Heart right ventricle (tissue), 16 donors: ENCODE measurements at regions not wholly inside any gene's neighbourhood (a gene's known extent, or its start where the extent isn't known, plus 50 kb on each side); places are given as distances from the start of the nearest gene placed in this dataset.
"Not testable (repeated sequence)": the region's sequence is repeated elsewhere in the genome, so short reads cannot be mapped to it uniquely, and the experiment has no call there.

Experiments
- ATAC-seq, 8 donors: fragments of 200-7000 bp; cut with Tn5 transposase; one replicate each; pipeline ENCODE4 v1.9.1; 2020; ENCODE audit warnings: mild to moderate bottlenecking in 8 of 8, moderate library complexity in 8 of 8, moderate number of reproducible peaks in 1 of 8
- DNase-seq, 2 donors: peaks; one replicate each; pipeline ENCODE4 v3.0.0-alpha.2; 2020
- H3K27ac ChIP-seq, 10 donors: fragments of 200-600 bp; sonication (generic) in 2 of 10; one replicate each; pipeline versions ENCODE4 v1.5.0 to v1.8.0; 2020 to 2022; ENCODE audit warnings: mild to moderate bottlenecking in 3 of 10
- H3K27me3 ChIP-seq, 7 donors: fragments of 200-600 bp; one replicate each; pipeline ENCODE4 v1.8.0; 2021 to 2022; ENCODE audit warnings: mild to moderate bottlenecking in 2 of 7
- H3K36me3 ChIP-seq, 9 donors: fragments of 200-600 bp; sonication (generic) in 1 of 9; one replicate each; pipeline versions ENCODE4 v1.5.0 to v1.8.0; 2020 to 2022; ENCODE audit warnings: mild to moderate bottlenecking in 2 of 9
- H3K4me1 ChIP-seq, 9 donors: fragments of 200-600 bp; sonication (generic) in 1 of 9; one replicate each; pipeline versions ENCODE4 v1.5.0 to v1.8.0; 2020 to 2022; ENCODE audit warnings: mild to moderate bottlenecking in 4 of 9
- H3K4me3 ChIP-seq, 10 donors: fragments of 200-600 bp; sonication (generic) in 2 of 10; one replicate each; pipeline versions ENCODE4 v1.5.0 to v1.8.0; 2020 to 2022; ENCODE audit warnings: mild to moderate bottlenecking in 7 of 10, moderate library complexity in 2 of 10
- H3K9me3 ChIP-seq, 11 donors: fragments of 200-600 bp in 10 of 11; sonication (generic) in 2 of 11; one replicate each; pipeline versions ENCODE4 v1.5.0 to v1.8.0; 2013 to 2022; ENCODE audit warnings: mild to moderate bottlenecking in 2 of 11, control low read depth in 1 of 11, moderate library complexity in 1 of 11
- CTCF ChIP-seq, 9 donors: fragments of 200-600 bp; sonication (generic) in 2 of 9; IDR thresholded peaks; one replicate each; pipeline versions ENCODE4 v1.5.0 to v1.8.0; 2021 to 2022; ENCODE audit warnings: antibody characterized with exemption in 9 of 9, mild to moderate bottlenecking in 5 of 9, moderate library complexity in 1 of 9
- WGBS, 2 donors: extraction: QIAGEN DNeasy Blood & Tissue Kit; methylation state at CpG; one replicate each; pipeline ENCODE4 v1.1.7; 2013; ENCODE audit warnings: inconsistent platforms in 1 of 2; 5-methylcytosine and 5-hydroxymethylcytosine counted together
- intact Hi-C, 10 donors: fragments of 100-400 bp; cut with DNase I; formaldehyde crosslinking; loops; one replicate each; pipeline versions ENCODE4 v1.11.1 to v1.14.2; 2022
- donor health status: Arrhythmogenic right ventricular cardiomyopathy.
- donor health status: ischemic (EF 13 %, LVEDD 7.1; RV severe dilation, severe dysfunction).
- donor health status: healthy with polysubstance abuse.
- donor health status: DM: no; HTN: yes; CAD: no.
- donor health status: DM: no; HTN: no; CAD: no.
- donor health status: ischemic (EF 25% LVEDD 6.9; RV normal size, moderate dysfunction).
- donor health status: ischemic (EF 25% LVEDD 5.7; RV mildly dilated, moderate dysfunction).
- donor health status: healthy.
- donor health status: DM: yes; HTN: yes; CAD: no.
- donor health status: Ischemic cardiomyopathy.
- donor health status: ischemic (EF 35%, LVEDD 5.7; RV mildly dilated, moderate dysfunction).
- donor health status: nonischemic (EF 11% LVEDD 7.7; RV severe dilation, severe dysfunction).
- donor health status: DM: yes; HTN: yes; CAD: no.
- donor health status: PGD.
- donor health status: ischemic (EF 29% LVEDD 5.4; RV normal size, mild dysfunction).
- donor health status: nonischemic (EF 23%, LVEDD 6.1; RV moderate dilation, normal function).

- whole genome bisulfite sequencing, 2 donors: 82 to 90% methylated on average over 6 of the region's 6 CpGs
Observed at GRCh38 chr2:105990624-105991023, 203.5 kb downstream of the UXS1 start.

GRCh38 chr2:105989803-105990202 lies 204.3 kb downstream of the UXS1 start:
- WGBS, 2 donors: 61 to 68% methylated on average over 2 of the region's 2 CpGs
- H3K4me3 ChIP-seq, ATAC-seq, H3K36me3 ChIP-seq, H3K27me3 ChIP-seq, DNase-seq, H3K4me1 ChIP-seq, H3K27ac ChIP-seq, intact Hi-C loops: not testable (repeated sequence)
- H3K9me3 ChIP-seq: peaks cover 0 to 59% (median 14%) of the 10 kb centered on the region in 11 donors

More at GRCh38 chr2:105990624-105991023, 203.5 kb downstream of the UXS1 start:
- intact Hi-C loops: no loop called here
- no peaks in the 10 kb centered on the region for H3K36me3 ChIP-seq
- no peaks in the 10 kb centered on the region for H3K4me1 ChIP-seq
- H3K4me3 ChIP-seq: no peak overlapping the region
- peaks cover 0 to 67% (median 19%) of the 10 kb centered on the region in 11 donors for H3K9me3 ChIP-seq
- TF ChIP-seq CTCF (IDR thresholded peaks at IDR 0.05): no peak
- ATAC-seq: no peak
- DNase-seq: no peak
- H3K27ac ChIP-seq: no peak overlapping the region
- no peaks in the 10 kb centered on the region for H3K27me3 ChIP-seq

GRCh38 chr2:105989070-105989469 lies 205.0 kb downstream of the UXS1 start:
- DNase-seq (no peak), ATAC-seq (no peak)
- no peak for TF ChIP-seq CTCF (IDR thresholded peaks at IDR 0.05)
- intact Hi-C loops: no loop called here
- H3K36me3 ChIP-seq: no peaks in the 10 kb centered on the region
- H3K27ac ChIP-seq: no peak overlapping the region
- no peaks in the 10 kb centered on the region for H3K4me1 ChIP-seq
- no peak overlapping the region for H3K4me3 ChIP-seq
- H3K27me3 ChIP-seq: no peaks in the 10 kb centered on the region
- peaks cover 0 to 52% (median 7%) of the 10 kb centered on the region in 11 donors for H3K9me3 ChIP-seq

GRCh38 chr2:105977807-105978206 lies 216.3 kb downstream of the UXS1 start:
- intact Hi-C loops: no loop called here
- no peaks in the 10 kb centered on the region for H3K27me3 ChIP-seq
- H3K9me3 ChIP-seq: peaks cover 0 to 16% (median 0%) of the 10 kb centered on the region in 11 donors
- 91 to 93% methylated on average over 1 of the region's 1 CpG for WGBS, 2 donors
- DNase-seq (no peak), ATAC-seq (no peak)
- no peak for TF ChIP-seq CTCF (IDR thresholded peaks at IDR 0.05)
- no peak overlapping the region for H3K27ac ChIP-seq
- H3K4me1 ChIP-seq: no peaks in the 10 kb centered on the region
- H3K4me3 ChIP-seq: no peak overlapping the region
- H3K36me3 ChIP-seq: no peaks in the 10 kb centered on the region

- 92 to 95% methylated on average over 5 of the region's 5 CpGs for WGBS, 2 donors
- peaks cover 0 to 16% (median 0%) of the 10 kb centered on the region in 11 donors for H3K9me3 ChIP-seq
- intact Hi-C loops: no loop called here
- no peaks in the 10 kb centered on the region for H3K27me3 ChIP-seq
- DNase-seq (no peak), ATAC-seq (no peak)
- H3K36me3 ChIP-seq: no peaks in the 10 kb centered on the region
- H3K4me1 ChIP-seq: no peaks in the 10 kb centered on the region
- H3K4me3 ChIP-seq: no peak overlapping the region
- H3K27ac ChIP-seq: no peak overlapping the region
- no peak for TF ChIP-seq CTCF (IDR thresholded peaks at IDR 0.05)
Observed at GRCh38 chr2:105977212-105977611, 216.9 kb downstream of the UXS1 start.
